NB4 (cell line): ENCODE measurements at regions not wholly inside any gene's neighbourhood (a gene's known extent, or its start where the extent isn't known, plus 50 kb on each side); places are given as distances from the start of the nearest gene placed in this dataset.

Source experiments
- DNase-seq: peaks from one replicate; pipeline ENCODE4 v3.0.0; 2010; ENCODE audit warnings: low read depth
- H3K4me3 ChIP-seq: one replicate; pipeline ENCODE4 v1.5.1; 2011; ENCODE audit warnings: mild to moderate bottlenecking, low read depth, low read length, moderate library complexity
- CTCF ChIP-seq: IDR thresholded peaks from one replicate; pipeline ENCODE4 v1.5.1; 2012; ENCODE audit warnings: low read depth, low read length
- MAX ChIP-seq: IDR thresholded peaks from 2 replicates; pipeline ENCODE4 v1.6.1; 2011; ENCODE audit warnings: low read depth, low read length
- MYC ChIP-seq: IDR thresholded peaks from 2 replicates; pipeline ENCODE4 v1.6.1; 2011; ENCODE audit warnings: low read depth, low read length
- POLR2A ChIP-seq: IDR thresholded peaks from 2 replicates; pipeline ENCODE4 v1.6.1; 2011; ENCODE audit warnings: mild to moderate bottlenecking; ENCODE audit not compliant: insufficient read length; ENCODE audit errors: extremely low read depth

GRCh38 chr9:14011799-14012560 is 302.0 kb downstream of the NFIB start:
- no peak overlapping the region for H3K4me3 ChIP-seq
- no peak for TF ChIP-seq POLR2A
- TF ChIP-seq MAX = no peak
- TF ChIP-seq MYC = no peak
- TF ChIP-seq CTCF = no peak
- no peak for DNase-seq

- H3K4me3 ChIP-seq = no peak overlapping the region
- no peak for TF ChIP-seq POLR2A
- no peak for DNase-seq
Observed at GRCh38 chr9:14007190-14007769, 306.7 kb downstream of the NFIB start.

- H3K4me3 ChIP-seq = no peak overlapping the region
- TF ChIP-seq MAX (no peak), CTCF (no peak), POLR2A (no peak), MYC (no peak)
- DNase-seq = no peak
Observed at GRCh38 chr9:14006386-14007187, 307.4 kb downstream of the NFIB start.

GRCh38 chr9:14004110-14004509 is 309.8 kb downstream of the NFIB start:
- H3K4me3 ChIP-seq = no peak overlapping the region
- no peak for TF ChIP-seq MAX
- TF ChIP-seq MYC = no peak
- TF ChIP-seq POLR2A = no peak
- TF ChIP-seq CTCF = no peak
- DNase-seq = no peak

GRCh38 chr9:13994240-13994639 is 319.7 kb downstream of the NFIB start:
- no peak overlapping the region for H3K4me3 ChIP-seq
- TF ChIP-seq POLR2A = no peak
- TF ChIP-seq MYC = no peak
- TF ChIP-seq MAX = no peak
- no peak for TF ChIP-seq CTCF
- no peak for DNase-seq

- TF ChIP-seq POLR2A = no peak
- TF ChIP-seq MYC = no peak
- no peak for TF ChIP-seq MAX
- DNase-seq = no peak
- H3K4me3 ChIP-seq = no peak overlapping the region
Observed at GRCh38 chr9:13993632-13994185, 320.2 kb downstream of the NFIB start.
